ENCODE measurements at regions not wholly inside any gene's neighbourhood (a gene's known extent, or its start where the extent isn't known, plus 50 kb on each side); places are given as distances from the start of the nearest gene placed in this dataset.
"Not testable (repeated sequence)": the region's sequence is repeated elsewhere in the genome, so short reads cannot be mapped to it uniquely, and the experiment has no call there.

- no peak for DNase-seq
These were observed 467.4 kb downstream of the SOX11 start for GRCh38 chr2:6159606-6160005.

GRCh38 chr2:6163932-6164331, 471.7 kb downstream of the SOX11 start:
- DNase-seq = no peak

- DNase-seq = no peak
These were observed 473.0 kb downstream of the SOX11 start for GRCh38 chr2:6164986-6165747.

- DNase-seq = no peak
These were observed 475.5 kb downstream of the SOX11 start for GRCh38 chr2:6167592-6168138.

- no peak for DNase-seq
These were observed 476.3 kb downstream of the SOX11 start for GRCh38 chr2:6168485-6168884.

GRCh38 chr2:6171294-6171693, 479.1 kb downstream of the SOX11 start:
- DNase-seq = no peak

- DNase-seq = no peak
These were observed 485.6 kb downstream of the SOX11 start for GRCh38 chr2:6177811-6178210.

- no peak for DNase-seq
These were observed 489.3 kb downstream of the SOX11 start for GRCh38 chr2:6181525-6181924.

- DNase-seq = no peak
These were observed 489.7 kb downstream of the SOX11 start for GRCh38 chr2:6181926-6182325.

GRCh38 chr2:6183226-6183625, 491.0 kb downstream of the SOX11 start:
- DNase-seq = no peak

- no peak for DNase-seq
These were observed 492.5 kb downstream of the SOX11 start for GRCh38 chr2:6184532-6185292.

GRCh38 chr2:6186332-6187151, 494.4 kb downstream of the SOX11 start:
- no peak for DNase-seq

- no peak for DNase-seq
These were observed 504.3 kb downstream of the SOX11 start for GRCh38 chr2:6196449-6196848.

- not testable (repeated sequence) for DNase-seq
These were observed 506.3 kb downstream of the SOX11 start for GRCh38 chr2:6198370-6198919.

- DNase-seq = no peak
These were observed 510.6 kb downstream of the SOX11 start for GRCh38 chr2:6202756-6203155.

GRCh38 chr2:6203291-6203959, 511.2 kb downstream of the SOX11 start:
- no peak for DNase-seq

GRCh38 chr2:6206882-6207281, 514.7 kb downstream of the SOX11 start:
- DNase-seq = no peak

- DNase-seq = no peak
These were observed 519.1 kb downstream of the SOX11 start for GRCh38 chr2:6211236-6211635.

GRCh38 chr2:6212491-6212890, 520.3 kb downstream of the SOX11 start:
- no peak for DNase-seq

- no peak for DNase-seq
These were observed 521.0 kb downstream of the SOX11 start for GRCh38 chr2:6213056-6213780.

GRCh38 chr2:6214471-6214870, 522.3 kb downstream of the SOX11 start:
- DNase-seq = no peak

- no peak for DNase-seq
These were observed 522.9 kb downstream of the SOX11 start for GRCh38 chr2:6215053-6215452.

All from activated CD4-positive, CD25-positive, alpha-beta regulatory T cell (primary cell).